ENCODE measurements at regions not wholly inside any gene's neighbourhood (a gene's known extent, or its start where the extent isn't known, plus 50 kb on each side); places are given as distances from the start of the nearest gene placed in this dataset.

DNA sequence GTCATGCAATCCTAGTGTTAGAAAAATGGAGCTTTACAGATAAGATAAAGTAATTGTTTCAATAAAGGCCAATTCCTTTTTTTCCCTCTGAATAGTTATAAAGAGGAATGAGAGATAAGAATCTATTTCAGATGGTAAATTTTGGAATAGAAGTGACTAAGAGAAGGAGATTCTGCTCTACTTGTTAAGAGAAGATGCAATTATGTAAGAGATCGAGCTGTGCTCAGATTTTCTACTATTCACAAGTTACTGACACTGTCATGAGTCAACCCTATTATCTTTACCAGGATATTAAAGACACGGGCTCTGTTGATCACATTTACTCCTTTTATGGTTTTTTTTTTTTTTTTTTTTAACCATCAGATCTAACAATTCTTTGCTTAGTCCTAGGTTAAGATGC, 511.3 kb downstream of the ARL4A start:
- TF ChIP-seq, protein P1, sequence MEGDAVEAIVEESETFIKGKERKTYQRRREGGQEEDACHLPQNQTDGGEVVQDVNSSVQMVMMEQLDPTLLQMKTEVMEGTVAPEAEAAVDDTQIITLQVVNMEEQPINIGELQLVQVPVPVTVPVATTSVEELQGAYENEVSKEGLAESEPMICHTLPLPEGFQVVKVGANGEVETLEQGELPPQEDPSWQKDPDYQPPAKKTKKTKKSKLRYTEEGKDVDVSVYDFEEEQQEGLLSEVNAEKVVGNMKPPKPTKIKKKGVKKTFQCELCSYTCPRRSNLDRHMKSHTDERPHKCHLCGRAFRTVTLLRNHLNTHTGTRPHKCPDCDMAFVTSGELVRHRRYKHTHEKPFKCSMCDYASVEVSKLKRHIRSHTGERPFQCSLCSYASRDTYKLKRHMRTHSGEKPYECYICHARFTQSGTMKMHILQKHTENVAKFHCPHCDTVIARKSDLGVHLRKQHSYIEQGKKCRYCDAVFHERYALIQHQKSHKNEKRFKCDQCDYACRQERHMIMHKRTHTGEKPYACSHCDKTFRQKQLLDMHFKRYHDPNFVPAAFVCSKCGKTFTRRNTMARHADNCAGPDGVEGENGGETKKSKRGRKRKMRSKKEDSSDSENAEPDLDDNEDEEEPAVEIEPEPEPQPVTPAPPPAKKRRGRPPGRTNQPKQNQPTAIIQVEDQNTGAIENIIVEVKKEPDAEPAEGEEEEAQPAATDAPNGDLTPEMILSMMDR (IDR thresholded peaks at IDR 0.05), result no peak
- no peak for TF ChIP-seq EZH2 (IDR thresholded peaks at IDR 0.05; ENCODE audit: borderline replicate concordance, insufficient read depth, low read depth, low read length, poor library complexity, severe bottlenecking)
